ENCODE measurements at regions not wholly inside any gene's neighbourhood (a gene's known extent, or its start where the extent isn't known, plus 50 kb on each side); places are given as distances from the start of the nearest gene placed in this dataset.

DNA sequence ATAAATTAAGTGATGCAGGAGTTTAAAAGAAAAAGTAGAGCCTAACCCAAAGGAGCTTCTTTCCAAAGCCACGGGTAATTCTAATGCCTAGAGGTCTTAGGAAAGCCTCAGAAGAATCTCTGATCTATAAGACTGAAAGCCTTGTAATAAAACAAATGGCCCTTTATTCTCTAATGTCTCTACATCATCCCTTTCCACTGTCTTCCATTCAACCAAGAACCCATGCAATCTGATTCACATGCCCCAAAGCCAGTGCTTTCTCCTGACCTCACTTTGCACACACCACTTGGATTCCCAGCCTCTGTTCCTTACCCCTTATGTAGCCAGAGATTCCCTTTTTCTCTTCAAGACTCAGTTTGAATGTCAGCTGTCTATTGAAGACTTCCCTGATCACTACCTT is 252.9 kb upstream of the NRSN1 start:
- TF ChIP-seq POLR2AphosphoS5 (IDR thresholded peaks at IDR 0.05; ENCODE audit: borderline replicate concordance, low read depth, low read length) (no peak), EZH2 (IDR thresholded peaks at IDR 0.05) (no peak), FOXP2 (optimal IDR thresholded peaks at IDR 0.05; ENCODE audit: control extremely low read depth, extremely low read length, insufficient read depth) (no peak)
